K562 (cell line): ENCODE measurements at regions not wholly inside any gene's neighbourhood (a gene's known extent, or its start where the extent isn't known, plus 50 kb on each side); places are given as distances from the start of the nearest gene placed in this dataset.

ENCODE experiments used
- ATAC-seq: fragments of 200-7000 bp; cut with Tn5 transposase; 3 replicates; pipeline ENCODE4 v1.9.1; 2020; ENCODE audit warnings: moderate library complexity
- BruUV-seq: library from RNA; stranded (reverse); fragments of 400-500 nt; replicated peaks from 2 replicates; lab custom pipeline; 2021; lab: Mats Ljungman, UMichigan
- CTCF ChIA-PET: fragments of 300-600 bp; formaldehyde crosslinking; extraction: SDS; loops from one replicate; lab custom pipeline; 2021; ENCODE audit warnings: low intra/inter-chr PET ratio; lab: Yijun Ruan, JAX
- POLR2A ChIA-PET: fragments of 300-600, 350-650 bp; sonication (Branson Sonifier 250); formaldehyde crosslinking; extraction: SDS; loops from one replicate; lab custom pipeline; 2021; ENCODE audit warnings: antibody characterized with exemption, inconsistent platforms; lab: Yijun Ruan, JAX
- DNase-seq, 4 experiments: peaks; one replicate each; pipeline versions ENCODE4 v3.0.0 to v3.0.0-alpha.2; 2011 to 2018; ENCODE audit warnings: low spot score in 3 of 4, mixed read lengths in 3 of 4; ENCODE audit errors: extremely low read depth in 1 of 4
- FAIRE-seq: peaks from 2 replicates; lab custom pipeline; 2011; peaks lifted over from hg19 to GRCh38; lab: Jason Lieb, UNC
- H2AFZ ChIP-seq: 2 replicates; pipeline ENCODE4 v1.6.0; 2011; ENCODE audit warnings: low read depth, low read length, control low read depth, inconsistent platforms
- H3K27ac ChIP-seq: fragments of 200-600 bp; 3 replicates; pipeline ENCODE4 v1.8.0; 2011; ENCODE audit warnings: low read depth, mild to moderate bottlenecking, control low read depth, inconsistent platforms, low read length, moderate library complexity, mixed read lengths; ENCODE audit errors: extremely low read depth
- H3K27me3 ChIP-seq, 2 experiments: fragments of 300-600 bp in 1 of 2; 2 replicates in 1 of 2; 3 replicates in 1 of 2; pipeline versions ENCODE4 v1.6.0 to v1.8.0; 2011; ENCODE audit warnings: inconsistent platforms in 2 of 2, low read length in 2 of 2, mild to moderate bottlenecking in 1 of 2, mixed read lengths in 1 of 2, moderate library complexity in 1 of 2; ENCODE audit not compliant: control insufficient read depth in 2 of 2, insufficient read depth in 2 of 2
- H3K36me3 ChIP-seq: fragments of 300-600 bp; 3 replicates; pipeline ENCODE4 v1.8.0; 2011; ENCODE audit warnings: mild to moderate bottlenecking, low read length, inconsistent platforms; ENCODE audit not compliant: control insufficient read depth, insufficient read depth
- H3K4me1 ChIP-seq, 2 experiments: fragments of 200-600 bp in 1 of 2; replicated peaks in 1 of 2; 2 replicates in 1 of 2; 3 replicates in 1 of 2; pipeline versions ENCODE4 v1.5.1 to v1.8.0; 2011; ENCODE audit warnings: inconsistent platforms in 2 of 2, low read length in 2 of 2, mild to moderate bottlenecking in 1 of 2, mixed read lengths in 1 of 2, moderate library complexity in 1 of 2; ENCODE audit not compliant: control insufficient read depth in 2 of 2, insufficient read depth in 2 of 2
- H3K4me2 ChIP-seq: 2 replicates; pipeline ENCODE4 v1.6.1; 2011; ENCODE audit warnings: low read length, control low read depth, inconsistent platforms, mixed read lengths; ENCODE audit not compliant: insufficient read depth
- H3K4me3 ChIP-seq: fragments of 200-600 bp; sonication (generic), shearing (Covaris generic); 2 replicates; pipeline ENCODE4 v1.5.1; 2016; ENCODE audit warnings: control low read depth, inconsistent platforms
- H3K79me2 ChIP-seq: fragments of 200-600 bp; 3 replicates; pipeline ENCODE4 v1.8.0; 2011; ENCODE audit warnings: low read length, inconsistent platforms; ENCODE audit not compliant: control insufficient read depth, insufficient read depth
- H3K9ac ChIP-seq, 2 experiments: 2 replicates each; pipeline versions ENCODE4 v1.6.0 to v1.6.1; 2011; ENCODE audit warnings: low read depth in 2 of 2, low read length in 2 of 2, control low read depth in 1 of 2, inconsistent platforms in 1 of 2, mild to moderate bottlenecking in 1 of 2, mixed read lengths in 1 of 2; ENCODE audit not compliant: insufficient read depth in 1 of 2
- H3K9me1 ChIP-seq: one replicate; pipeline ENCODE4 v1.6.0; 2011; ENCODE audit warnings: inconsistent platforms, mild to moderate bottlenecking, low read length, moderate library complexity; ENCODE audit not compliant: control insufficient read depth, insufficient read depth
- H3K9me3 ChIP-seq: replicated peaks from 2 replicates; pipeline ENCODE4 v1.5.1; 2011; ENCODE audit warnings: low read depth, low read length, inconsistent platforms; ENCODE audit not compliant: control insufficient read depth, insufficient read depth
- H4K20me1 ChIP-seq: replicated peaks from 2 replicates; pipeline ENCODE4 v1.6.1; 2011; ENCODE audit warnings: low read length, inconsistent platforms, mixed read lengths; ENCODE audit not compliant: control insufficient read depth, insufficient read depth
- BRD9 ChIP-seq: fragments of 450-650 bp; IDR thresholded peaks from 2 replicates; pipeline ENCODE4 v1.6.1; 2018; ENCODE audit warnings: low read depth; ENCODE audit not compliant: partially characterized antibody
- E2F8 ChIP-seq: fragments of 450-650 bp; IDR thresholded peaks from 2 replicates; pipeline ENCODE4 v1.7.1; 2018; ENCODE audit warnings: mild to moderate bottlenecking, low read depth; ENCODE audit not compliant: partially characterized antibody
- FIP1L1 ChIP-seq: fragments of 200-400 bp; formaldehyde crosslinking; IDR thresholded peaks from 2 replicates; pipeline ENCODE4 v1.6.1; 2018; ENCODE audit warnings: mild to moderate bottlenecking, low read depth, low read length; ENCODE audit not compliant: poor library complexity, severe bottlenecking
- GABPB2 ChIP-seq: fragments of 250-450 bp; sonication (Bioruptor Pico); conservative IDR thresholded peaks from 2 replicates; pipeline ENCODE4 v1.5.1; 2021; ENCODE audit warnings: mild to moderate bottlenecking
- GMEB1 ChIP-seq: fragments of 250-450 bp; sonication (Bioruptor Pico); IDR thresholded peaks from 2 replicates; pipeline ENCODE4 v1.4.0; 2020; ENCODE audit warnings: mild to moderate bottlenecking
- HDAC3 ChIP-seq: fragments of 450-650 bp; IDR thresholded peaks from 2 replicates; pipeline ENCODE4 v1.6.1; 2018; ENCODE audit warnings: borderline replicate concordance, mild to moderate bottlenecking, moderate library complexity; ENCODE audit not compliant: partially characterized antibody
- MAFK ChIP-seq: IDR thresholded peaks from 2 replicates; pipeline ENCODE4 v1.6.1; 2011; ENCODE audit warnings: low read length, improper control_type of control experiment
- NCOR1 ChIP-seq: fragments of 450-650 bp; IDR thresholded peaks from 2 replicates; pipeline ENCODE4 v1.6.1; 2016; ENCODE audit warnings: mild to moderate bottlenecking, moderate library complexity
- PML ChIP-seq: IDR thresholded peaks from 2 replicates; pipeline ENCODE4 v1.6.1; 2012; ENCODE audit warnings: low read length, inconsistent platforms
- PYGO2 ChIP-seq: fragments of 450-650 bp; IDR thresholded peaks from 2 replicates; pipeline ENCODE4 v1.6.1; 2016; ENCODE audit warnings: mild to moderate bottlenecking, missing genetic modification characterization, moderate library complexity, missing compliant biosample characterization
- RB1 ChIP-seq: fragments of 450-650 bp; IDR thresholded peaks from 2 replicates; pipeline ENCODE4 v1.6.1; 2017; ENCODE audit warnings: low read depth, mild to moderate bottlenecking
- SIN3A ChIP-seq, 2 experiments: fragments of 150-350 bp in 1 of 2; IDR thresholded peaks; 2 replicates each; pipeline ENCODE4 v1.6.1; 2011 to 2016; ENCODE audit warnings: borderline replicate concordance in 2 of 2, low read depth in 2 of 2, low read length in 2 of 2, mild to moderate bottlenecking in 2 of 2, moderate library complexity in 2 of 2; ENCODE audit not compliant: control insufficient read depth in 1 of 2
- SNAPC5 ChIP-seq: fragments of 250-450 bp; sonication (Bioruptor Pico); IDR thresholded peaks from 2 replicates; pipeline ENCODE4 v1.8.0; 2021; ENCODE audit warnings: moderate library complexity, mild to moderate bottlenecking, inconsistent platforms
- ZNF121 ChIP-seq: sonication (generic); formaldehyde crosslinking; conservative IDR thresholded peaks from 2 replicates; pipeline ENCODE4 v1.8.0; 2022; ENCODE audit warnings: missing genetic modification reagents
- WGBS: fragments of 100-300 bp; shearing (Covaris generic); methylation state at CpG from one replicate; pipeline ENCODE4 v1.1.6; 2016; ENCODE audit warnings: low coverage, mixed read lengths; ENCODE audit not compliant: insufficient coverage; ENCODE audit errors: missing lambda C conversion rate; 5-methylcytosine and 5-hydroxymethylcytosine counted together
- in situ Hi-C: fragments of 300-500 bp; cut with MboI; formaldehyde crosslinking; loops from 4 replicates; pipeline ENCODE4 v1.15.0; 2018; ENCODE audit warnings: inconsistent platforms, mixed read lengths
- intact Hi-C: fragments of 100-400 bp; cut with micrococcal nuclease; formaldehyde crosslinking; loops from 2 replicates; pipeline ENCODE4 v1.14.2; 2022
- TF ChIP-seq, protein P1 (sequence below): fragments of 200-400 bp; formaldehyde crosslinking; IDR thresholded peaks from 2 replicates; pipeline ENCODE4 v1.6.1; 2017; ENCODE audit warnings: mild to moderate bottlenecking, low read depth, low read length, moderate library complexity

GRCh38 chr18:28916456-28916855, 739.5 kb upstream of the CDH2 start (continued):
- TF ChIP-seq GMEB1 (CRISPR knock-in tag) (no peak), SIN3A (IDR thresholded peaks at IDR 0.05; ENCODE audit: borderline replicate concordance in 2 of 2, control insufficient read depth in 1 of 2, low read depth in 2 of 2, low read length in 2 of 2) (no peak), NCOR1 (no peak)
- TF ChIP-seq, protein P1, sequence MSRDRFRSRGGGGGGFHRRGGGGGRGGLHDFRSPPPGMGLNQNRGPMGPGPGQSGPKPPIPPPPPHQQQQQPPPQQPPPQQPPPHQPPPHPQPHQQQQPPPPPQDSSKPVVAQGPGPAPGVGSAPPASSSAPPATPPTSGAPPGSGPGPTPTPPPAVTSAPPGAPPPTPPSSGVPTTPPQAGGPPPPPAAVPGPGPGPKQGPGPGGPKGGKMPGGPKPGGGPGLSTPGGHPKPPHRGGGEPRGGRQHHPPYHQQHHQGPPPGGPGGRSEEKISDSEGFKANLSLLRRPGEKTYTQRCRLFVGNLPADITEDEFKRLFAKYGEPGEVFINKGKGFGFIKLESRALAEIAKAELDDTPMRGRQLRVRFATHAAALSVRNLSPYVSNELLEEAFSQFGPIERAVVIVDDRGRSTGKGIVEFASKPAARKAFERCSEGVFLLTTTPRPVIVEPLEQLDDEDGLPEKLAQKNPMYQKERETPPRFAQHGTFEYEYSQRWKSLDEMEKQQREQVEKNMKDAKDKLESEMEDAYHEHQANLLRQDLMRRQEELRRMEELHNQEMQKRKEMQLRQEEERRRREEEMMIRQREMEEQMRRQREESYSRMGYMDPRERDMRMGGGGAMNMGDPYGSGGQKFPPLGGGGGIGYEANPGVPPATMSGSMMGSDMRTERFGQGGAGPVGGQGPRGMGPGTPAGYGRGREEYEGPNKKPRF, result no peak

GRCh38 chr18:28905509-28905908, 728.6 kb upstream of the CDH2 start:
- ATAC-seq (no peak), DNase-seq (no peak), FAIRE-seq (no peak)
- Histone ChIP-seq H3K4me2 (no peak overlapping the region), H2AFZ (no peak overlapping the region), H4K20me1 (no peaks in the 10 kb centered on the region), H3K9me1 (no peaks in the 10 kb centered on the region), H3K79me2 (no peaks in the 10 kb centered on the region), H3K36me3 (no peaks in the 10 kb centered on the region), H3K9me3 (no peaks in the 10 kb centered on the region), H3K4me3 (no peak overlapping the region), H3K27me3 (no peaks in the 10 kb centered on the region), H3K27ac (no peak overlapping the region), H3K4me1 (no peaks in the 10 kb centered on the region), H3K9ac (no peak overlapping the region)
- in situ Hi-C loops (no loop called here), intact Hi-C loops (loop anchor here (10.0 kb wide), 1 partner anchor 61 kb away; no protein-coding TSS in a partner anchor)
- BruUV-seq, result no TSS peak
- ChIA-PET CTCF (no interaction called here), POLR2A (no interaction called here)
- WGBS, result 0% methylated on average over 1 of the region's 1 CpG
- TF ChIP-seq MAFK (no peak), SNAPC5 (no peak), FIP1L1 (no peak), PYGO2 (tag) (no peak), E2F8 (no peak), GABPB2 (CRISPR knock-in tag) (no peak), ZNF121 (CRISPR knock-in tag) (no peak), BRD9 (no peak), RB1 (no peak), PML (no peak), HDAC3 (no peak)
